MCF 10A (cell line): ENCODE measurements at regions not wholly inside any gene's neighbourhood (a gene's known extent, or its start where the extent isn't known, plus 50 kb on each side); places are given as distances from the start of the nearest gene placed in this dataset.

ENCODE experiments used
- BruUV-seq: library from RNA; stranded (reverse); fragments of 400-500 nt; replicated peaks from 2 replicates; lab custom pipeline; 2021; lab: Mats Ljungman, UMichigan
- CTCF ChIA-PET: fragments of 300-600 bp; sonication (Branson Sonifier 250); formaldehyde crosslinking; extraction: SDS; loops from one replicate; lab custom pipeline; 2021; ENCODE audit warnings: antibody characterized with exemption, inconsistent platforms; lab: Yijun Ruan, JAX
- POLR2A ChIA-PET: fragments of 300-600, 350-650 bp; sonication (Branson Sonifier 250); formaldehyde crosslinking; extraction: SDS; loops from one replicate; lab custom pipeline; 2020; ENCODE audit warnings: antibody characterized with exemption, inconsistent platforms; lab: Yijun Ruan, JAX
- DNase-seq: peaks from one replicate; pipeline ENCODE4 v3.0.0-alpha.2; 2018; ENCODE audit not compliant: unreplicated experiment
- H3K27ac Mint-ChIP-seq: one replicate; pipeline ENCODE4 v1.8.0; 2022; ENCODE audit warnings: mild to moderate bottlenecking, low read depth, mixed read lengths; ENCODE audit not compliant: unreplicated experiment
- H3K27me3 Mint-ChIP-seq: one replicate; pipeline ENCODE4 v1.8.0; 2022; ENCODE audit warnings: mixed read lengths; ENCODE audit not compliant: insufficient read depth, unreplicated experiment
- H3K36me3 Mint-ChIP-seq: one replicate; pipeline ENCODE4 v1.8.0; 2022; ENCODE audit warnings: mild to moderate bottlenecking, moderate library complexity, mixed read lengths; ENCODE audit not compliant: insufficient read depth, unreplicated experiment
- H3K4me1 Mint-ChIP-seq: one replicate; pipeline ENCODE4 v1.8.0; 2022; ENCODE audit warnings: mixed read lengths; ENCODE audit not compliant: insufficient read depth, unreplicated experiment
- H3K4me3 Mint-ChIP-seq: one replicate; pipeline ENCODE4 v1.8.0; 2022; ENCODE audit warnings: mild to moderate bottlenecking, moderate library complexity, mixed read lengths; ENCODE audit not compliant: unreplicated experiment
- H3K9me3 Mint-ChIP-seq: one replicate; pipeline ENCODE4 v1.8.0; 2022; ENCODE audit warnings: mixed read lengths; ENCODE audit not compliant: unreplicated experiment
- CTCF ChIP-seq: fragments of 200-600 bp; IDR thresholded peaks from one replicate; pipeline ENCODE4 v1.8.0; 2022; ENCODE audit warnings: antibody characterized with exemption, mild to moderate bottlenecking; ENCODE audit not compliant: unreplicated experiment
- intact Hi-C: fragments of 100-400 bp; cut with micrococcal nuclease; formaldehyde crosslinking; loops from 2 replicates; pipeline ENCODE4 v1.14.1; 2022

- POLR2A ChIA-PET, result no interaction called here
Measured at GRCh38 chr17:79304884-79305283, 230.3 kb downstream of the ENGASE start.

GRCh38 chr17:79303641-79304205 is 229.1 kb downstream of the ENGASE start:
- ChIA-PET POLR2A (no interaction called here), CTCF (no interaction called here)
- no peak for TF ChIP-seq CTCF
- Mint-ChIP-seq H3K27me3 (peaks cover 94% of the 10 kb centered on the region), H3K4me3 (no peak overlapping the region), H3K9me3 (no peaks in the 10 kb centered on the region), H3K27ac (no peak overlapping the region), H3K36me3 (no peaks in the 10 kb centered on the region), H3K4me1 (no peaks in the 10 kb centered on the region)
- BruUV-seq, result no TSS peak
- no peak for DNase-seq
- intact Hi-C loops, result no loop called here

More at GRCh38 chr17:79304884-79305283, 230.3 kb downstream of the ENGASE start:
- no peaks in the 10 kb centered on the region for H3K9me3 Mint-ChIP-seq
- TF ChIP-seq CTCF, result no peak
- H3K27me3 Mint-ChIP-seq, result peaks cover 91% of the 10 kb centered on the region
- DNase-seq, result no peak
- intact Hi-C loops, result no loop called here
- H3K4me3 Mint-ChIP-seq, result no peak overlapping the region
- no peaks in the 10 kb centered on the region for H3K36me3 Mint-ChIP-seq
- no peaks in the 10 kb centered on the region for H3K4me1 Mint-ChIP-seq
- H3K27ac Mint-ChIP-seq, result no peak overlapping the region
- CTCF ChIA-PET, result no interaction called here
- no TSS peak for BruUV-seq

GRCh38 chr17:79301469-79301868 is 226.8 kb downstream of the ENGASE start:
- no peak for DNase-seq
- BruUV-seq, result no TSS peak
- Mint-ChIP-seq H3K9me3 (no peaks in the 10 kb centered on the region), H3K36me3 (no peaks in the 10 kb centered on the region), H3K27me3 (peaks cover 94% of the 10 kb centered on the region), H3K4me1 (no peaks in the 10 kb centered on the region), H3K4me3 (no peak overlapping the region), H3K27ac (no peak overlapping the region)
- intact Hi-C loops, result no loop called here
- TF ChIP-seq CTCF, result no peak
- POLR2A ChIA-PET, result no interaction called here
- CTCF ChIA-PET, result no interaction called here

- Mint-ChIP-seq H3K27me3 (peaks cover 94% of the 10 kb centered on the region), H3K4me3 (no peak overlapping the region), H3K36me3 (no peaks in the 10 kb centered on the region), H3K27ac (no peak overlapping the region), H3K4me1 (no peaks in the 10 kb centered on the region), H3K9me3 (no peaks in the 10 kb centered on the region)
- BruUV-seq, result no TSS peak
- POLR2A ChIA-PET, result no interaction called here
- no peak for TF ChIP-seq CTCF
- CTCF ChIA-PET, result no interaction called here
- intact Hi-C loops, result no loop called here
- no peak for DNase-seq
Measured at GRCh38 chr17:79299349-79299748, 224.7 kb downstream of the ENGASE start.
